Breast epithelium (tissue), 4 donors: ENCODE measurements at regions not wholly inside any gene's neighbourhood (a gene's known extent, or its start where the extent isn't known, plus 50 kb on each side); places are given as distances from the start of the nearest gene placed in this dataset.
"Not testable (repeated sequence)": the region's sequence is repeated elsewhere in the genome, so short reads cannot be mapped to it uniquely, and the experiment has no call there.

Source experiments
- DNase-seq, 2 donors: peaks; one replicate each; pipeline ENCODE4 v3.0.0-alpha.2; 2019; ENCODE audit warnings: low spot score in 2 of 2
- H3K27ac ChIP-seq, 2 donors: fragments of 200-600 bp; sonication (generic) in 1 of 2; one replicate each; pipeline ENCODE4 v1.5.1; 2016 to 2019; ENCODE audit warnings: mild to moderate bottlenecking in 1 of 2
- H3K27me3 ChIP-seq, 2 donors: fragments of 200-600 bp; sonication (generic) in 1 of 2; one replicate each; pipeline versions ENCODE4 v1.5.1 to v1.6.0; 2017 to 2019; ENCODE audit warnings: control low read depth in 1 of 2, mild to moderate bottlenecking in 1 of 2
- H3K36me3 ChIP-seq: fragments of 200-600 bp; one replicate; pipeline ENCODE4 v1.5.1; 2019
- H3K4me1 ChIP-seq, 2 donors: fragments of 200-600 bp; sonication (generic); one replicate each; pipeline ENCODE4 v1.5.1; 2016 to 2019; ENCODE audit warnings: control low read depth in 1 of 2
- H3K4me3 ChIP-seq, 3 donors: fragments of 200-600 bp; sonication (generic); 1 replicate in 2 of 3; 2 replicates in 1 of 3; pipeline ENCODE4 v1.5.1; 2016 to 2019; ENCODE audit warnings: mild to moderate bottlenecking in 3 of 3, moderate library complexity in 2 of 3
- H3K9me3 ChIP-seq, 2 donors: fragments of 200-600 bp; sonication (generic) in 1 of 2; one replicate each; pipeline ENCODE4 v1.5.1; 2016 to 2019; ENCODE audit warnings: control low read depth in 1 of 2
- CTCF ChIP-seq, 3 donors: fragments of 450-650 bp; IDR thresholded peaks; one replicate each; pipeline ENCODE4 v1.5.1; 2016 to 2017; ENCODE audit warnings: antibody characterized with exemption in 3 of 3, mild to moderate bottlenecking in 3 of 3, moderate library complexity in 3 of 3
- POLR2A ChIP-seq: fragments of 450-650 bp; IDR thresholded peaks from one replicate; pipeline ENCODE4 v1.6.1; 2016; ENCODE audit warnings: antibody characterized with exemption, mild to moderate bottlenecking, moderate library complexity
- POLR2AphosphoS5 ChIP-seq, 3 donors: sonication (generic); formaldehyde crosslinking; IDR thresholded peaks; one replicate each; pipeline ENCODE4 v1.6.1; 2017; ENCODE audit warnings: antibody characterized with exemption in 3 of 3
- intact Hi-C: fragments of 100-400 bp; cut with DNase I; formaldehyde crosslinking; loops from one replicate; pipeline ENCODE4 v1.15.1; 2023; ENCODE audit warnings: low total_unique reads

- H3K27ac ChIP-seq, result no peak overlapping the region
- no peaks in the 10 kb centered on the region for H3K4me1 ChIP-seq
- TF ChIP-seq POLR2A (no peak), CTCF (IDR thresholded peaks at IDR 0.05) (no peak), POLR2AphosphoS5 (IDR thresholded peaks at IDR 0.05) (no peak)
Measured at GRCh38 chr2:150803689-150804398, 316.4 kb upstream of the RND3 start.

GRCh38 chr2:150802635-150803034, 315.2 kb upstream of the RND3 start:
- intact Hi-C loops, result no loop called here
- H3K27ac ChIP-seq, result no peak overlapping the region
- H3K36me3 ChIP-seq, result no peaks in the 10 kb centered on the region
- no peaks in the 10 kb centered on the region for H3K27me3 ChIP-seq
- no peaks in the 10 kb centered on the region for H3K9me3 ChIP-seq
- no peak for DNase-seq
- no peak overlapping the region for H3K4me3 ChIP-seq
- TF ChIP-seq POLR2A, result no peak
- TF ChIP-seq POLR2AphosphoS5 (IDR thresholded peaks at IDR 0.05), result no peak
- TF ChIP-seq CTCF (IDR thresholded peaks at IDR 0.05), result no peak
- H3K4me1 ChIP-seq, result no peaks in the 10 kb centered on the region

More at GRCh38 chr2:150803689-150804398, 316.4 kb upstream of the RND3 start:
- intact Hi-C loops, result no loop called here
- H3K4me3 ChIP-seq, result no peak overlapping the region
- no peaks in the 10 kb centered on the region for H3K27me3 ChIP-seq
- H3K36me3 ChIP-seq, result no peaks in the 10 kb centered on the region
- DNase-seq, result no peak
- H3K9me3 ChIP-seq, result no peaks in the 10 kb centered on the region

- H3K4me1 ChIP-seq, intact Hi-C loops, H3K27ac ChIP-seq, H3K4me3 ChIP-seq, DNase-seq, H3K27me3 ChIP-seq, H3K36me3 ChIP-seq: not testable (repeated sequence)
- peaks cover 8 to 18% of the 10 kb centered on the region in 2 donors for H3K9me3 ChIP-seq
Measured at GRCh38 chr2:150796236-150796635, 308.8 kb upstream of the RND3 start.

GRCh38 chr2:150792780-150793300, 305.4 kb upstream of the RND3 start:
- Histone ChIP-seq H3K4me3 (no peak overlapping the region), H3K27ac (no peak overlapping the region), H3K27me3 (no peaks in the 10 kb centered on the region), H3K9me3 (peaks cover 8 to 24% of the 10 kb centered on the region in 2 donors), H3K36me3 (no peaks in the 10 kb centered on the region), H3K4me1 (no peaks in the 10 kb centered on the region)
- no peak for DNase-seq
- TF ChIP-seq POLR2AphosphoS5 (IDR thresholded peaks at IDR 0.05), result no peak
- no peak for TF ChIP-seq POLR2A
- TF ChIP-seq CTCF (IDR thresholded peaks at IDR 0.05), result no peak
- intact Hi-C loops, result no loop called here

GRCh38 chr2:150791567-150791966, 304.1 kb upstream of the RND3 start:
- Histone ChIP-seq H3K27ac (no peak overlapping the region), H3K9me3 (peaks cover 8 to 24% of the 10 kb centered on the region in 2 donors), H3K4me3 (no peak overlapping the region), H3K27me3 (no peaks in the 10 kb centered on the region), H3K4me1 (no peaks in the 10 kb centered on the region), H3K36me3 (no peaks in the 10 kb centered on the region)
- no peak for DNase-seq
- TF ChIP-seq POLR2AphosphoS5 (IDR thresholded peaks at IDR 0.05), result no peak
- TF ChIP-seq POLR2A, result no peak
- no peak for TF ChIP-seq CTCF (IDR thresholded peaks at IDR 0.05)
- intact Hi-C loops, result no loop called here
